WTC11 (cell line): ENCODE measurements at regions not wholly inside any gene's neighbourhood (a gene's known extent, or its start where the extent isn't known, plus 50 kb on each side); places are given as distances from the start of the nearest gene placed in this dataset.

Source experiments
- ATAC-seq: fragments of 200-7000 bp; cut with Tn5 transposase; 2 replicates; pipeline ENCODE4 v1.10.0; 2021; ENCODE audit warnings: mild to moderate bottlenecking, moderate library complexity
- CTCF ChIA-PET: fragments of 300-600 bp; sonication (Branson Sonifier 250); formaldehyde crosslinking; loops from one replicate; lab custom pipeline; 2021; ENCODE audit warnings: antibody characterized with exemption; lab: Charles Lee
- POLR2A ChIA-PET: fragments of 350-600 bp; sonication (Branson Sonifier 250); formaldehyde crosslinking; loops from one replicate; lab custom pipeline; 2021; ENCODE audit warnings: antibody characterized with exemption; lab: Charles Lee
- DNase-seq: peaks from one replicate; pipeline ENCODE4 v3.0.0; 2021; ENCODE audit warnings: low spot score
- H3K27ac Mint-ChIP-seq: 2 replicates; pipeline ENCODE4 v1.8.0; 2021; ENCODE audit warnings: mixed read lengths
- H3K27me3 Mint-ChIP-seq: 2 replicates; pipeline ENCODE4 v1.8.0; 2021; ENCODE audit warnings: low read depth, mild to moderate bottlenecking, moderate library complexity, mixed read lengths
- H3K36me3 Mint-ChIP-seq: 2 replicates; pipeline ENCODE4 v1.8.0; 2021; ENCODE audit warnings: mixed read lengths
- H3K4me1 Mint-ChIP-seq: 2 replicates; pipeline ENCODE4 v1.8.0; 2022; ENCODE audit warnings: mixed read lengths
- H3K4me3 Mint-ChIP-seq: 2 replicates; pipeline ENCODE4 v1.8.0; 2021; ENCODE audit warnings: mild to moderate bottlenecking, moderate library complexity, mixed read lengths
- H3K9me3 Mint-ChIP-seq: 2 replicates; pipeline ENCODE4 v1.8.0; 2021; ENCODE audit warnings: mixed read lengths
- ATF3 ChIP-seq: sonication (generic); formaldehyde crosslinking; conservative IDR thresholded peaks from 2 replicates; pipeline ENCODE4 v1.8.1; 2022; ENCODE audit warnings: mild to moderate bottlenecking, missing genetic modification reagents
- CBFB ChIP-seq: sonication (generic); formaldehyde crosslinking; IDR thresholded peaks from 2 replicates; pipeline ENCODE4 v1.8.1; 2022; ENCODE audit warnings: mild to moderate bottlenecking, low read depth, missing genetic modification reagents
- ETV6 ChIP-seq: sonication (generic); formaldehyde crosslinking; IDR thresholded peaks from 2 replicates; pipeline ENCODE4 v1.8.1; 2022; ENCODE audit warnings: mild to moderate bottlenecking, missing genetic modification reagents
- FOXK1 ChIP-seq: sonication (generic); formaldehyde crosslinking; IDR thresholded peaks from 2 replicates; pipeline ENCODE4 v1.8.0; 2022; ENCODE audit warnings: mild to moderate bottlenecking, moderate library complexity, missing genetic modification reagents
- FOXP4 ChIP-seq: sonication (generic); formaldehyde crosslinking; IDR thresholded peaks from 2 replicates; pipeline ENCODE4 v1.8.0; 2022; ENCODE audit warnings: mild to moderate bottlenecking, missing genetic modification reagents
- GRHL2 ChIP-seq: fragments of 250-450 bp; sonication (Bioruptor Pico); IDR thresholded peaks from 2 replicates; pipeline ENCODE4 v1.8.0; 2022; ENCODE audit warnings: mild to moderate bottlenecking, moderate library complexity; ENCODE audit not compliant: insufficient replicate concordance, severe bottlenecking
- HMGA2 ChIP-seq: fragments of 250-450 bp; sonication (Bioruptor Pico); IDR thresholded peaks from 2 replicates; pipeline ENCODE4 v1.4.0; 2021; ENCODE audit warnings: mild to moderate bottlenecking, moderate library complexity
- OVOL2 ChIP-seq: fragments of 250-450 bp; sonication (Bioruptor Pico); IDR thresholded peaks from 2 replicates; pipeline ENCODE4 v1.9.0; 2021; ENCODE audit warnings: mild to moderate bottlenecking, borderline replicate concordance
- PREB ChIP-seq: sonication (generic); formaldehyde crosslinking; IDR thresholded peaks from 2 replicates; pipeline ENCODE4 v1.8.1; 2022; ENCODE audit warnings: mild to moderate bottlenecking, missing genetic modification reagents, moderate library complexity, borderline replicate concordance
- SOX15 ChIP-seq: fragments of 250-450 bp; sonication (Bioruptor Pico); IDR thresholded peaks from 2 replicates; pipeline ENCODE4 v1.9.0; 2021; ENCODE audit warnings: mild to moderate bottlenecking
- TEAD1 ChIP-seq: sonication (generic); formaldehyde crosslinking; IDR thresholded peaks from 2 replicates; pipeline ENCODE4 v1.8.0; 2022; ENCODE audit warnings: mild to moderate bottlenecking, missing genetic modification reagents
- TEAD4 ChIP-seq: sonication (generic); formaldehyde crosslinking; IDR thresholded peaks from 2 replicates; pipeline ENCODE4 v1.8.0; 2022; ENCODE audit warnings: mild to moderate bottlenecking, missing genetic modification reagents
- ZBTB43 ChIP-seq: sonication (generic); formaldehyde crosslinking; IDR thresholded peaks from 2 replicates; pipeline ENCODE4 v1.8.1; 2023; ENCODE audit warnings: mild to moderate bottlenecking, missing genetic modification reagents
- ZNF232 ChIP-seq: sonication (generic); formaldehyde crosslinking; IDR thresholded peaks from 2 replicates; pipeline ENCODE4 v1.8.0; 2022; ENCODE audit warnings: mild to moderate bottlenecking, missing genetic modification reagents
- ZNF281 ChIP-seq: sonication (generic); formaldehyde crosslinking; IDR thresholded peaks from 2 replicates; pipeline ENCODE4 v1.8.0; 2023; ENCODE audit warnings: mild to moderate bottlenecking, missing genetic modification reagents
- ZNF317 ChIP-seq: sonication (generic); formaldehyde crosslinking; IDR thresholded peaks from 2 replicates; pipeline ENCODE4 v1.8.1; 2023; ENCODE audit warnings: low read depth, mild to moderate bottlenecking, moderate library complexity, missing genetic modification reagents, borderline replicate concordance
- ZNF423 ChIP-seq: fragments of 250-450 bp; sonication (Bioruptor Pico); IDR thresholded peaks from 2 replicates; pipeline ENCODE4 v2.1.2; 2022; ENCODE audit warnings: mild to moderate bottlenecking, moderate library complexity

- ChIA-PET POLR2A (no interaction called here), CTCF (interaction anchor here (0.7 to 2.4 kb wide), 4 partner anchors 35 to 110 kb away, joined by 3 to 12 read pairs (median 6); no protein-coding TSS in a partner anchor)
- no peak overlapping the region for H3K4me3 Mint-ChIP-seq
- peaks cover 14% of the 10 kb centered on the region for H3K4me1 Mint-ChIP-seq
- H3K27me3 Mint-ChIP-seq, result no peaks in the 10 kb centered on the region
- no peak for ATAC-seq
- H3K9me3 Mint-ChIP-seq, result no peaks in the 10 kb centered on the region
- no peak overlapping the region for H3K27ac Mint-ChIP-seq
- TF ChIP-seq TEAD1 (CRISPR knock-in tag) (no peak), SOX15 (no peak), ZNF281 (CRISPR knock-in tag) (no peak), ATF3 (no peak), HMGA2 (CRISPR knock-in tag) (no peak), GRHL2 (CRISPR knock-in tag) (no peak), ZBTB43 (CRISPR knock-in tag) (no peak), ETV6 (CRISPR knock-in tag) (no peak), PREB (CRISPR knock-in tag) (no peak), ZNF317 (no peak), TEAD4 (CRISPR knock-in tag) (no peak)
- no peaks in the 10 kb centered on the region for H3K36me3 Mint-ChIP-seq
- no peak for DNase-seq
Observed at GRCh38 chr22:19595532-19595931, 71.3 kb upstream of the CLDN5 start.

- no peaks in the 10 kb centered on the region for H3K36me3 Mint-ChIP-seq
- no peak for ATAC-seq
- CTCF ChIA-PET, result interaction anchor here (2.2 to 2.4 kb wide), 2 partner anchors 33 to 35 kb away, joined by 7 to 12 read pairs; no protein-coding TSS in a partner anchor
- POLR2A ChIA-PET, result no interaction called here
- H3K4me3 Mint-ChIP-seq, result no peak overlapping the region
- no peak overlapping the region for H3K27ac Mint-ChIP-seq
- H3K27me3 Mint-ChIP-seq, result no peaks in the 10 kb centered on the region
- peaks cover 14% of the 10 kb centered on the region for H3K4me1 Mint-ChIP-seq
- H3K9me3 Mint-ChIP-seq, result no peaks in the 10 kb centered on the region
- no peak for DNase-seq
- TF ChIP-seq OVOL2 (CRISPR knock-in tag) (no peak), ZNF423 (CRISPR knock-in tag) (peak; percentile 99), ZNF232 (no peak), FOXP4 (CRISPR knock-in tag) (no peak), ZBTB43 (CRISPR knock-in tag) (no peak), CBFB (CRISPR knock-in tag) (no peak), FOXK1 (CRISPR knock-in tag) (no peak)
Observed at GRCh38 chr22:19596680-19597398, 72.6 kb upstream of the CLDN5 start.
